ENCODE measurements at regions not wholly inside any gene's neighbourhood (a gene's known extent, or its start where the extent isn't known, plus 50 kb on each side); places are given as distances from the start of the nearest gene placed in this dataset.
"Not testable (repeated sequence)": the region's sequence is repeated elsewhere in the genome, so short reads cannot be mapped to it uniquely, and the experiment has no call there.

- not testable (repeated sequence) for H3K36me3 ChIP-seq (ENCODE audit: insufficient read depth, low read length); H3K4me1 ChIP-seq (ENCODE audit: control insufficient read depth, insufficient read depth, low read length, unreplicated experiment); H3K79me2 ChIP-seq (ENCODE audit: control insufficient read depth, insufficient read depth, low read length, unreplicated experiment); H3K27ac ChIP-seq (ENCODE audit: low read depth, low read length); H3K27me3 ChIP-seq (ENCODE audit: insufficient read depth, low read length); H2AFZ ChIP-seq (ENCODE audit: low read length, unreplicated experiment)
- H3K4me3 ChIP-seq (ENCODE audit: low read depth, low read length): peak overlapping the region; percentile 50
These were observed 104.8 kb downstream of the SPATA31A6 start for GRCh38 chr9:42288002-42288864.

DNA sequence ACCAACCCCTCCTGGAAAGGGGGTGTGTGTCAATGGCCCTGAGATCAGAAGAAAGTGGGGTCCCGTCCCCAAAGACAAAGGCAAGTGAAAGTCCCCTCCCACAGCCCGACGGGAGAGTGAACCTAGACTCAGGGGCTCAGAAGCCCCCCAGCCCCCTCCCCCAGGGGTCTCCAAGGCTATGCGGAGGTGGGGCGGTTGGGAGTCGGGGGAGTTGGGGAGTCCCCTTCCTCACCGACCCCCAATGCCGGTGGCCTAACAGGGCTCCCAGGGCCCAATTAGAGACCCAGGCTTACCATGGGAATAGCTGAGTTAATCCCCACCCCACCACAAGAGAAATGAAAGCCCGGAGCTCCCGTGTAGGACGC lies 105.4 kb downstream of the SPATA31A6 start:
- not testable (repeated sequence) for H3K4me1 ChIP-seq (ENCODE audit: control insufficient read depth, insufficient read depth, low read length, unreplicated experiment); H3K79me2 ChIP-seq (ENCODE audit: control insufficient read depth, insufficient read depth, low read length, unreplicated experiment); H3K27ac ChIP-seq (ENCODE audit: low read depth, low read length)

GRCh38 chr9:42300124-42300523 lies 116.7 kb downstream of the SPATA31A6 start:
- H2AFZ ChIP-seq (ENCODE audit: low read length, unreplicated experiment); H3K27ac ChIP-seq (ENCODE audit: low read depth, low read length); H3K27me3 ChIP-seq (ENCODE audit: insufficient read depth, low read length); H3K36me3 ChIP-seq (ENCODE audit: insufficient read depth, low read length); H3K79me2 ChIP-seq (ENCODE audit: control insufficient read depth, insufficient read depth, low read length, unreplicated experiment); H3K4me3 ChIP-seq (ENCODE audit: low read depth, low read length); H3K4me1 ChIP-seq (ENCODE audit: control insufficient read depth, insufficient read depth, low read length, unreplicated experiment): not testable (repeated sequence)

More for the DNA sequence above, 105.4 kb downstream of the SPATA31A6 start:
- not testable (repeated sequence) for H3K27me3 ChIP-seq (ENCODE audit: insufficient read depth, low read length); H3K4me3 ChIP-seq (ENCODE audit: low read depth, low read length); H2AFZ ChIP-seq (ENCODE audit: low read length, unreplicated experiment); H3K36me3 ChIP-seq (ENCODE audit: insufficient read depth, low read length)

DNA sequence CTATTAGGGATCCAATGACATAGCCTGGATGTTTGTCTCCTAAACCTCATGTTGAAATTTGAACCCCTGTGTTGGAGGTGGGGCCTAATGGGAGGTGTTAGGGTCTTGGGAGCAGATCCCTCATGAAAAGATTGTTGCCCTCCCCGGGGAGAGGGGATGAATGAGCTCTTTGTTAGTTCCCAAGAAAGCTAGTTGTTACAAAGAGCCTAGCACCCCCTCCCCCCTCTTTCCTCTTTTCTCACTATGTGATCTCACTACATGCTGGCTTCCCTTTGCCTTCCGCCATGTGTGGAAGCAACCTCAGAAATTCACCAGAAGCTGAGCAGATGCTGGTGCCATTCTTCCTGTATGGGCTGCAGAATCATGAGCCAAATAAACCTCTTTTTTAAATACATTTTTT lies 123.2 kb downstream of the SPATA31A6 start:
- H3K27me3 ChIP-seq (ENCODE audit: insufficient read depth, low read length); H3K36me3 ChIP-seq (ENCODE audit: insufficient read depth, low read length); H3K79me2 ChIP-seq (ENCODE audit: control insufficient read depth, insufficient read depth, low read length, unreplicated experiment); H2AFZ ChIP-seq (ENCODE audit: low read length, unreplicated experiment); H3K4me1 ChIP-seq (ENCODE audit: control insufficient read depth, insufficient read depth, low read length, unreplicated experiment); H3K4me3 ChIP-seq (ENCODE audit: low read depth, low read length); H3K27ac ChIP-seq (ENCODE audit: low read depth, low read length): not testable (repeated sequence)

GRCh38 chr9:42307449-42307848 lies 124.0 kb downstream of the SPATA31A6 start:
- not testable (repeated sequence) for H3K79me2 ChIP-seq (ENCODE audit: control insufficient read depth, insufficient read depth, low read length, unreplicated experiment); H3K4me3 ChIP-seq (ENCODE audit: low read depth, low read length); H3K36me3 ChIP-seq (ENCODE audit: insufficient read depth, low read length); H3K4me1 ChIP-seq (ENCODE audit: control insufficient read depth, insufficient read depth, low read length, unreplicated experiment); H3K27me3 ChIP-seq (ENCODE audit: insufficient read depth, low read length); H3K27ac ChIP-seq (ENCODE audit: low read depth, low read length); H2AFZ ChIP-seq (ENCODE audit: low read length, unreplicated experiment)

DNA sequence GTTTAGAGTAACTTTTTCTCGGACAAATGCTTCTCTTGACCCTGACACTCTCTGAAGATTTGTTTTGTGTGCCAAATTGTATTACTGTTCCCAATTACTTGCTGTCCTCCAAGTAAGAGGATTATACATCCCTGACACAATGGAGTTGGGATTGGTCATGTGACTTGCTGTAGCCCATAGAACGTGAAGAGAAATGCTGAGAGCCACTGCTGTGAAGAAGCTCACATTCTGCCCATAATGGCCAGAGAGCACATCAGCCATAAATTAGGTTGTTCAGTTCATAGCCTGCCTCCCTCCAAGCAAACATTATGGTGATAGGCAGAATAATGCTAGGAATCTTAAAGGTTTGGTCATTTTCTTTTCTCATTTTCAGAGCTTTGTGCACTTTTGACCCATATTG lies 127.5 kb downstream of the SPATA31A6 start:
- not testable (repeated sequence) for H3K36me3 ChIP-seq (ENCODE audit: insufficient read depth, low read length); H3K79me2 ChIP-seq (ENCODE audit: control insufficient read depth, insufficient read depth, low read length, unreplicated experiment); H3K27me3 ChIP-seq (ENCODE audit: insufficient read depth, low read length); H3K4me1 ChIP-seq (ENCODE audit: control insufficient read depth, insufficient read depth, low read length, unreplicated experiment); H2AFZ ChIP-seq (ENCODE audit: low read length, unreplicated experiment); H3K4me3 ChIP-seq (ENCODE audit: low read depth, low read length); H3K27ac ChIP-seq (ENCODE audit: low read depth, low read length)

- not testable (repeated sequence) for H2AFZ ChIP-seq (ENCODE audit: low read length, unreplicated experiment); H3K4me1 ChIP-seq (ENCODE audit: control insufficient read depth, insufficient read depth, low read length, unreplicated experiment)
These were observed 132.6 kb downstream of the SPATA31A6 start for GRCh38 chr9:42316026-42316425.

DNA sequence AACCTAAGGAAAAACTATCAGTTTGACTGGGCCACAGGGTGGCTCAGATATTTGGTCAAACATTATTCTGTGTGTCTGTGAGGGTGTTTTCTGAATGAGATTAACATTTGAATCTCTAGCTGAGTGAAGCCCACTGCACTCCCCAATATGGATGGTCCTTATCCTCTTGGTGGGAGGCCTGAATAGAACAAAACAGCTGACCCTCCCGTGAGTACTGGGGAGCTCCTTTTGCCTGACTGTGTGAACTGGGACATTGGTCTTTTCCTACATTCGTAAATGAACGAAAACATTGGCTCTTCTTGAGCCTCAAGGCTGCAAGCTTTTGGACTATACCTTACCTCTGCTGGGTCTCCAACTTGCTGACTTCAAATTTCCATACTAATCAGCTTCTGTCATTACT lies 134.2 kb downstream of the SPATA31A6 start:
- H3K4me3 ChIP-seq (ENCODE audit: low read depth, low read length); H2AFZ ChIP-seq (ENCODE audit: low read length, unreplicated experiment); H3K4me1 ChIP-seq (ENCODE audit: control insufficient read depth, insufficient read depth, low read length, unreplicated experiment); H3K36me3 ChIP-seq (ENCODE audit: insufficient read depth, low read length); H3K27me3 ChIP-seq (ENCODE audit: insufficient read depth, low read length); H3K27ac ChIP-seq (ENCODE audit: low read depth, low read length); H3K79me2 ChIP-seq (ENCODE audit: control insufficient read depth, insufficient read depth, low read length, unreplicated experiment): not testable (repeated sequence)

More at GRCh38 chr9:42316026-42316425, 132.6 kb downstream of the SPATA31A6 start:
- not testable (repeated sequence) for H3K36me3 ChIP-seq (ENCODE audit: insufficient read depth, low read length); H3K4me3 ChIP-seq (ENCODE audit: low read depth, low read length); H3K27ac ChIP-seq (ENCODE audit: low read depth, low read length); H3K27me3 ChIP-seq (ENCODE audit: insufficient read depth, low read length); H3K79me2 ChIP-seq (ENCODE audit: control insufficient read depth, insufficient read depth, low read length, unreplicated experiment)

DNA sequence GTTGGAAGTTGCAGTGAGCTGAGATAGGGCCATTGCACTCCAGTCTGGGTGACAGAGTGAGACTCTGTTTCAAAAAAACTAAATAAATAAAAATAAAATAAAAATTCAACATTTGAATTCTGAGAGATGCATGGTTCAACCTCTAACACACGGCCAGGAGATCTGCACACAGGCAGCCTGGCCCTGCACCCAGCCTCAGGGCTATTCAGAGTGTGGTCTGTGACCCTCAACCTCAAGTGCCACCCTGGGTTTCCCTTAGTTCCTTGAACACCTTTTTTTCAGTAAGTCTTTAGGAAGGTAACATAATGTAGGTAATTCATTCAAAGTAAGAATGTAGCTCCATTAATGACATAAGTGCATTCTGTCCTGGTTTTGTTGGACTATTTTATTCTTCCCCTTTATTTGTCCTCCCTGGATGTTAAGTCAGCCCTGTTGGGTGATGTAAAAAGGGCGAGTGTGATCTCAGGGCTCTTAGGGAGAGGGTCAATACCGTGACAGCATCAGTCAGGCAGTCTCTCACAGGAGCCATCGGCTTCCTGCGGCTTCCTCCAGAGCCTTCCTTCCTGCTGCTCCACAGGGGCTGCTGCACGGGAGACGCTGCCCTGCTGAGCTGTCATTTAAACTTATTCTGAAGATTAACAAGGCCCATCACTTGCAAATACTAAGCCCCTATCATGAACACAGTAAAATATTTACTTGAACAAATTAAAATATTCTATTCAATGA lies 139.8 kb downstream of the SPATA31A6 start:
- H3K79me2 ChIP-seq (ENCODE audit: control insufficient read depth, insufficient read depth, low read length, unreplicated experiment); H2AFZ ChIP-seq (ENCODE audit: low read length, unreplicated experiment); H3K36me3 ChIP-seq (ENCODE audit: insufficient read depth, low read length); H3K4me1 ChIP-seq (ENCODE audit: control insufficient read depth, insufficient read depth, low read length, unreplicated experiment); H3K27ac ChIP-seq (ENCODE audit: low read depth, low read length); H3K27me3 ChIP-seq (ENCODE audit: insufficient read depth, low read length); H3K4me3 ChIP-seq (ENCODE audit: low read depth, low read length): not testable (repeated sequence)

- H3K36me3 ChIP-seq (ENCODE audit: insufficient read depth, low read length); H3K4me3 ChIP-seq (ENCODE audit: low read depth, low read length); H3K27me3 ChIP-seq (ENCODE audit: insufficient read depth, low read length); H2AFZ ChIP-seq (ENCODE audit: low read length, unreplicated experiment); H3K79me2 ChIP-seq (ENCODE audit: control insufficient read depth, insufficient read depth, low read length, unreplicated experiment); H3K4me1 ChIP-seq (ENCODE audit: control insufficient read depth, insufficient read depth, low read length, unreplicated experiment); H3K27ac ChIP-seq (ENCODE audit: low read depth, low read length): not testable (repeated sequence)
These were observed 141.7 kb downstream of the SPATA31A6 start for GRCh38 chr9:42325142-42325541.

DNA sequence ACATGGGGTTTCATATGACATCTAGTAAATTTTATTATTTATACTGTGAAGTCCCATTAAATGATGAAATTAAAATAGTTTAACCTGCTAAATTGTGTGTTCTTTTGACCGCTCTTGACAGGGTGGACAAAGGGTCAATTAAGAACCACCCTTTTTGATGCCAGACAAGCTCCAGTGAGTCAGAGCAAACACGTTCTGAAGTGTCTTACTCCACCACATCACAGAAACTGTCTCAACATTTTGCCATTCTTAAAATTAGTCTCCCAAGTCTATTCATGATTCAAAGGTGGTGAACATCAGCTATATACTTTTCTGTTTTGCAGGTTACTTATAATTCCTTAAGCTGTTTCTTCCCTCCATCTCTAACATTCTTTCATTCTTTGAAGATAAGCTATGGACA lies 142.1 kb downstream of the SPATA31A6 start:
- not testable (repeated sequence) for H2AFZ ChIP-seq (ENCODE audit: low read length, unreplicated experiment); H3K79me2 ChIP-seq (ENCODE audit: control insufficient read depth, insufficient read depth, low read length, unreplicated experiment); H3K4me3 ChIP-seq (ENCODE audit: low read depth, low read length); H3K27me3 ChIP-seq (ENCODE audit: insufficient read depth, low read length); H3K4me1 ChIP-seq (ENCODE audit: control insufficient read depth, insufficient read depth, low read length, unreplicated experiment); H3K36me3 ChIP-seq (ENCODE audit: insufficient read depth, low read length); H3K27ac ChIP-seq (ENCODE audit: low read depth, low read length)

All from ACC112 (cell line).